Naive thymus-derived CD4-positive, alpha-beta T cell (primary cell): ENCODE measurements at regions not wholly inside any gene's neighbourhood (a gene's known extent, or its start where the extent isn't known, plus 50 kb on each side); places are given as distances from the start of the nearest gene placed in this dataset.

Experiments used
- ATAC-seq: fragments of 150-1000 bp; cut with Tn5 transposase; 2 replicates; pipeline ENCODE4 v1.10.0; 2021; ENCODE audit warnings: mild to moderate bottlenecking, moderate library complexity
- CTCF ChIA-PET: fragments of 350-600 bp; sonication (Branson Sonifier 250); formaldehyde crosslinking; loops from one replicate; lab custom pipeline; 2021; ENCODE audit warnings: antibody characterized with exemption; lab: Charles Lee
- POLR2A ChIA-PET: fragments of 350-600 bp; sonication (Branson Sonifier 250); formaldehyde crosslinking; loops from one replicate; lab custom pipeline; 2021; ENCODE audit warnings: antibody characterized with exemption, inconsistent platforms; lab: Charles Lee
- DNase-seq, 9 donors: peaks; one replicate each; pipeline versions ENCODE4 v3.0.0 to v3.0.0-alpha.2; 2020 to 2022; ENCODE audit warnings: mixed read lengths in 1 of 9
- H3K27ac ChIP-seq: one replicate; pipeline ENCODE4 v1.7.0; 2013; ENCODE audit warnings: mild to moderate bottlenecking, low read depth, low read length, moderate library complexity
- H3K27me3 ChIP-seq, 2 donors: one replicate each; pipeline ENCODE4 v1.7.0; 2013; ENCODE audit warnings: low read length in 2 of 2, mild to moderate bottlenecking in 2 of 2, moderate library complexity in 2 of 2; ENCODE audit not compliant: control insufficient read depth in 2 of 2, insufficient read depth in 2 of 2
- H3K36me3 ChIP-seq, 3 experiments: 1 replicate in 2 of 3; 2 replicates in 1 of 3; pipeline ENCODE4 v1.7.0; 2013; ENCODE audit warnings: low read length in 3 of 3, mild to moderate bottlenecking in 3 of 3, moderate library complexity in 1 of 3; ENCODE audit not compliant: insufficient read depth in 3 of 3, control insufficient read depth in 2 of 3
- H3K4me1 ChIP-seq, 2 donors: one replicate each; pipeline ENCODE4 v1.7.0; 2013; ENCODE audit warnings: low read length in 2 of 2, mild to moderate bottlenecking in 2 of 2, moderate library complexity in 1 of 2; ENCODE audit not compliant: control insufficient read depth in 2 of 2, insufficient read depth in 2 of 2
- H3K4me3 ChIP-seq: 2 replicates; pipeline ENCODE4 v1.7.0; 2013; ENCODE audit warnings: mild to moderate bottlenecking, low read length
- H3K9me3 ChIP-seq, 3 experiments: 1 replicate in 2 of 3; 2 replicates in 1 of 3; pipeline ENCODE4 v1.7.0; 2013; ENCODE audit warnings: low read length in 3 of 3; ENCODE audit not compliant: control insufficient read depth in 2 of 3
- H3K27ac Mint-ChIP-seq, 9 donors: one replicate each; pipeline ENCODE4 v1.8.0; 2020 to 2022; ENCODE audit warnings: mixed read lengths in 9 of 9, mild to moderate bottlenecking in 8 of 9, moderate library complexity in 5 of 9, inconsistent platforms in 2 of 9
- H3K27me3 Mint-ChIP-seq, 5 donors: one replicate each; pipeline ENCODE4 v1.8.0; 2021 to 2022; ENCODE audit warnings: mixed read lengths in 5 of 5, mild to moderate bottlenecking in 1 of 5
- H3K36me3 Mint-ChIP-seq, 5 donors: one replicate each; pipeline ENCODE4 v1.8.0; 2020 to 2022; ENCODE audit warnings: mixed read lengths in 5 of 5, mild to moderate bottlenecking in 3 of 5, inconsistent platforms in 1 of 5
- H3K4me1 Mint-ChIP-seq, 7 donors: one replicate each; pipeline ENCODE4 v1.8.0; 2020 to 2022; ENCODE audit warnings: mixed read lengths in 7 of 7, mild to moderate bottlenecking in 3 of 7, inconsistent platforms in 1 of 7
- H3K4me3 Mint-ChIP-seq, 10 donors: one replicate each; pipeline ENCODE4 v1.8.0; 2020 to 2022; ENCODE audit warnings: mild to moderate bottlenecking in 10 of 10, mixed read lengths in 10 of 10, moderate library complexity in 6 of 10, inconsistent platforms in 2 of 10
- H3K9me3 Mint-ChIP-seq, 11 donors: one replicate each; pipeline ENCODE4 v1.8.0; 2020 to 2022; ENCODE audit warnings: mixed read lengths in 11 of 11, mild to moderate bottlenecking in 4 of 11, inconsistent platforms in 1 of 11, moderate library complexity in 1 of 11
- intact Hi-C, 2 donors: fragments of 100-400 bp; cut with micrococcal nuclease; formaldehyde crosslinking; loops; one replicate each; pipeline ENCODE4 v1.15.1; 2023

GRCh38 chr13:22227895-22228294, 557.0 kb downstream of the FGF9 start:
- no peak for ATAC-seq
- Histone ChIP-seq H3K9me3 (no peaks in the 10 kb centered on the region), H3K36me3 (no peaks in the 10 kb centered on the region), H3K27ac (no peak overlapping the region), H3K4me1 (no peaks in the 10 kb centered on the region), H3K27me3 (no peaks in the 10 kb centered on the region), H3K4me3 (no peak overlapping the region)
- ChIA-PET CTCF (no interaction called here), POLR2A (no interaction called here)
- no peak for DNase-seq
- Mint-ChIP-seq H3K9me3 (peaks cover 0 to 5% (median 0%) of the 10 kb centered on the region in 11 donors), H3K27ac (no peak overlapping the region), H3K27me3 (no peaks in the 10 kb centered on the region), H3K36me3 (no peaks in the 10 kb centered on the region), H3K4me1 (peaks cover 0 to 8% (median 2%) of the 10 kb centered on the region in 7 donors), H3K4me3 (no peak overlapping the region)
- intact Hi-C loops, result no loop called here

- H3K27ac Mint-ChIP-seq, result no peak overlapping the region
- Histone ChIP-seq H3K36me3 (no peaks in the 10 kb centered on the region), H3K4me3 (no peak overlapping the region), H3K27me3 (no peaks in the 10 kb centered on the region), H3K4me1 (no peaks in the 10 kb centered on the region), H3K27ac (no peak overlapping the region), H3K9me3 (no peaks in the 10 kb centered on the region)
- intact Hi-C loops, result no loop called here
- DNase-seq (no peak), ATAC-seq (no peak)
- H3K9me3 Mint-ChIP-seq, result peaks cover 0 to 5% (median 0%) of the 10 kb centered on the region in 11 donors
- no peak overlapping the region for H3K4me3 Mint-ChIP-seq
- POLR2A ChIA-PET, result no interaction called here
- CTCF ChIA-PET, result no interaction called here
- H3K27me3 Mint-ChIP-seq, result no peaks in the 10 kb centered on the region
- peaks cover 0 to 8% (median 3%) of the 10 kb centered on the region in 7 donors for H3K4me1 Mint-ChIP-seq
- H3K36me3 Mint-ChIP-seq, result no peaks in the 10 kb centered on the region
Measured at GRCh38 chr13:22229916-22230315, 559.0 kb downstream of the FGF9 start.

- CTCF ChIA-PET, result no interaction called here
- Mint-ChIP-seq H3K27me3 (no peaks in the 10 kb centered on the region), H3K36me3 (no peaks in the 10 kb centered on the region), H3K27ac (no peak overlapping the region), H3K4me1 (peaks cover 6 to 19% (median 11%) of the 10 kb centered on the region in 7 donors), H3K9me3 (peaks cover 0 to 5% (median 0%) of the 10 kb centered on the region in 11 donors), H3K4me3 (no peak overlapping the region)
- DNase-seq (no peak), ATAC-seq (no peak)
- intact Hi-C loops, result no loop called here
- peaks cover 0 to 6% of the 10 kb centered on the region in 2 donors for H3K4me1 ChIP-seq
- H3K4me3 ChIP-seq, result no peak overlapping the region
- no peaks in the 10 kb centered on the region for H3K36me3 ChIP-seq
- H3K27ac ChIP-seq, result no peak overlapping the region
- H3K27me3 ChIP-seq, result no peaks in the 10 kb centered on the region
- no peaks in the 10 kb centered on the region for H3K9me3 ChIP-seq
- POLR2A ChIA-PET, result no interaction called here
Measured at GRCh38 chr13:22232186-22232585, 561.3 kb downstream of the FGF9 start.

GRCh38 chr13:22235285-22235949, 564.5 kb downstream of the FGF9 start:
- Mint-ChIP-seq H3K27me3 (no peaks in the 10 kb centered on the region), H3K27ac (peak overlapping the region in 2 of 9 donors; percentile 22 to 58)

GRCh38 chr13:22235950-22236290, 565.0 kb downstream of the FGF9 start:
- Histone ChIP-seq H3K27me3 (no peaks in the 10 kb centered on the region), H3K36me3 (no peaks in the 10 kb centered on the region), H3K4me3 (no peak overlapping the region), H3K27ac (no peak overlapping the region), H3K9me3 (no peaks in the 10 kb centered on the region), H3K4me1 (peaks cover 0 to 6% of the 10 kb centered on the region in 2 donors)
- POLR2A ChIA-PET, result no interaction called here
- Mint-ChIP-seq H3K9me3 (peaks cover 0 to 3% (median 0%) of the 10 kb centered on the region in 11 donors), H3K36me3 (no peaks in the 10 kb centered on the region), H3K4me1 (peaks cover 4 to 19% (median 7%) of the 10 kb centered on the region in 7 donors), H3K27ac (peak overlapping the region in 2 of 9 donors; percentile 10 to 58), H3K27me3 (no peaks in the 10 kb centered on the region), H3K4me3 (peak overlapping the region in 1 of 10 donors; percentile 14)
- no peak for ATAC-seq
- DNase-seq, result no peak
- intact Hi-C loops, result no loop called here
- CTCF ChIA-PET, result no interaction called here

More at GRCh38 chr13:22235285-22235949, 564.5 kb downstream of the FGF9 start:
- H3K36me3 ChIP-seq, result no peaks in the 10 kb centered on the region
- intact Hi-C loops, result no loop called here
- H3K4me3 Mint-ChIP-seq, result peak overlapping the region in 1 of 10 donors; percentile 14
- peaks cover 0 to 6% of the 10 kb centered on the region in 2 donors for H3K4me1 ChIP-seq
- POLR2A ChIA-PET, result no interaction called here
- no peaks in the 10 kb centered on the region for H3K27me3 ChIP-seq
- CTCF ChIA-PET, result no interaction called here
- no peak overlapping the region for H3K4me3 ChIP-seq
- H3K4me1 Mint-ChIP-seq, result peaks cover 4 to 19% (median 7%) of the 10 kb centered on the region in 7 donors
- H3K27ac ChIP-seq, result no peak overlapping the region
- no peaks in the 10 kb centered on the region for H3K36me3 Mint-ChIP-seq
- peak in 1 of 9 donors; percentile 7 for DNase-seq
- ATAC-seq, result peak; percentile 41
- peaks cover 0 to 5% (median 0%) of the 10 kb centered on the region in 11 donors for H3K9me3 Mint-ChIP-seq
- no peaks in the 10 kb centered on the region for H3K9me3 ChIP-seq

GRCh38 chr13:22238269-22238668, 567.4 kb downstream of the FGF9 start:
- Histone ChIP-seq H3K4me1 (peaks cover 0 to 6% of the 10 kb centered on the region in 2 donors), H3K27ac (no peak overlapping the region), H3K36me3 (no peaks in the 10 kb centered on the region), H3K4me3 (no peak overlapping the region), H3K27me3 (no peaks in the 10 kb centered on the region), H3K9me3 (no peaks in the 10 kb centered on the region)
- Mint-ChIP-seq H3K27ac (no peak overlapping the region), H3K9me3 (peaks cover 0 to 4% (median 0%) of the 10 kb centered on the region in 11 donors), H3K27me3 (peaks cover 0 to 4% (median 0%) of the 10 kb centered on the region in 5 donors), H3K36me3 (peaks cover 0 to 4% (median 0%) of the 10 kb centered on the region in 5 donors), H3K4me1 (peaks cover 4 to 20% (median 8%) of the 10 kb centered on the region in 7 donors), H3K4me3 (no peak overlapping the region)
- DNase-seq (no peak), ATAC-seq (no peak)
- ChIA-PET POLR2A (no interaction called here), CTCF (interaction anchor here (1.2 kb wide), 1 partner anchor 67 kb away, joined by 3 read pairs; no protein-coding TSS in a partner anchor)
- intact Hi-C loops, result no loop called here

GRCh38 chr13:22240716-22241115, 569.8 kb downstream of the FGF9 start:
- no peak for DNase-seq
- Histone ChIP-seq H3K4me3 (no peak overlapping the region), H3K27ac (no peak overlapping the region), H3K36me3 (no peaks in the 10 kb centered on the region), H3K4me1 (peaks cover 0 to 3% of the 10 kb centered on the region in 2 donors), H3K27me3 (no peaks in the 10 kb centered on the region), H3K9me3 (no peaks in the 10 kb centered on the region)
- Mint-ChIP-seq H3K27me3 (peaks cover 0 to 4% (median 0%) of the 10 kb centered on the region in 5 donors), H3K27ac (no peak overlapping the region), H3K36me3 (peaks cover 0 to 4% (median 0%) of the 10 kb centered on the region in 5 donors), H3K9me3 (peaks cover 0 to 6% (median 0%) of the 10 kb centered on the region in 11 donors), H3K4me3 (no peak overlapping the region), H3K4me1 (peaks cover 3 to 16% (median 5%) of the 10 kb centered on the region in 7 donors)
- ChIA-PET POLR2A (interaction anchor here (0.6 kb wide), 1 partner anchor 176 kb away, joined by 3 read pairs; no protein-coding TSS in a partner anchor), CTCF (no interaction called here)
- intact Hi-C loops, result no loop called here
- no peak for ATAC-seq
